SU-DHL-6 (cell line): ENCODE measurements at regions not wholly inside any gene's neighbourhood (a gene's known extent, or its start where the extent isn't known, plus 50 kb on each side); places are given as distances from the start of the nearest gene placed in this dataset.

ENCODE experiments used
- CTCF ChIP-seq: fragments of 200-600 bp; sonication (generic); IDR thresholded peaks from one replicate; pipeline ENCODE4 v1.5.1; 2017; ENCODE audit warnings: antibody characterized with exemption, mild to moderate bottlenecking, low read length, moderate library complexity; ENCODE audit not compliant: insufficient read depth, poor library complexity, severe bottlenecking
- EZH2phosphoT487 ChIP-seq: fragments of 200-600 bp; sonication (generic), shearing (Covaris generic); conservative IDR thresholded peaks from 2 replicates; pipeline ENCODE4 v1.6.1; 2018; ENCODE audit warnings: mild to moderate bottlenecking, antibody characterized with exemption, low read length, moderate library complexity, mixed read lengths

GRCh38 chr18:73939391-73939790 is 208.2 kb downstream of the FBXO15 start:
- no peak for TF ChIP-seq CTCF
- no peak for TF ChIP-seq EZH2phosphoT487
